HepG2 (cell line): ENCODE measurements at regions not wholly inside any gene's neighbourhood (a gene's known extent, or its start where the extent isn't known, plus 50 kb on each side); places are given as distances from the start of the nearest gene placed in this dataset.

ENCODE experiments used
- CHCHD3 ChIP-seq: sonication (generic); formaldehyde crosslinking; IDR thresholded peaks from 2 replicates; pipeline ENCODE4 v1.8.0; 2022; ENCODE audit warnings: mild to moderate bottlenecking, missing genetic modification reagents, moderate library complexity
- KLF16 ChIP-seq, 2 experiments: sonication (generic) in 1 of 2; formaldehyde crosslinking in 1 of 2; IDR thresholded peaks; 2 replicates each; pipeline versions ENCODE4 v1.6.1 to v1.8.0; 2016 to 2023; ENCODE audit warnings: missing genetic modification reagents in 2 of 2, missing compliant biosample characterization in 1 of 2
- POLR2AphosphoS5 ChIP-seq: IDR thresholded peaks from 2 replicates; pipeline ENCODE4 v1.6.1; 2012; ENCODE audit warnings: low read depth, low read length
- SIN3A ChIP-seq: IDR thresholded peaks from 2 replicates; pipeline ENCODE4 v1.6.1; 2011; ENCODE audit warnings: low read depth, mild to moderate bottlenecking, control low read depth, low read length, borderline replicate concordance
- SMC3 ChIP-seq: IDR thresholded peaks from 2 replicates; pipeline ENCODE4 v1.6.1; 2011; ENCODE audit warnings: low read length, improper control_type of control experiment
- SSRP1 ChIP-seq: IDR thresholded peaks from 2 replicates; pipeline ENCODE4 v1.6.1; 2016; ENCODE audit warnings: control low read depth
- ZFAT ChIP-seq: sonication (generic); formaldehyde crosslinking; conservative IDR thresholded peaks from 2 replicates; pipeline ENCODE4 v1.8.1; 2023; ENCODE audit warnings: missing genetic modification reagents, inconsistent platforms
- ZNF766 ChIP-seq: sonication (generic); formaldehyde crosslinking; IDR thresholded peaks from 2 replicates; pipeline ENCODE4 v1.5.0; 2020; ENCODE audit warnings: missing genetic modification reagents, borderline replicate concordance

DNA sequence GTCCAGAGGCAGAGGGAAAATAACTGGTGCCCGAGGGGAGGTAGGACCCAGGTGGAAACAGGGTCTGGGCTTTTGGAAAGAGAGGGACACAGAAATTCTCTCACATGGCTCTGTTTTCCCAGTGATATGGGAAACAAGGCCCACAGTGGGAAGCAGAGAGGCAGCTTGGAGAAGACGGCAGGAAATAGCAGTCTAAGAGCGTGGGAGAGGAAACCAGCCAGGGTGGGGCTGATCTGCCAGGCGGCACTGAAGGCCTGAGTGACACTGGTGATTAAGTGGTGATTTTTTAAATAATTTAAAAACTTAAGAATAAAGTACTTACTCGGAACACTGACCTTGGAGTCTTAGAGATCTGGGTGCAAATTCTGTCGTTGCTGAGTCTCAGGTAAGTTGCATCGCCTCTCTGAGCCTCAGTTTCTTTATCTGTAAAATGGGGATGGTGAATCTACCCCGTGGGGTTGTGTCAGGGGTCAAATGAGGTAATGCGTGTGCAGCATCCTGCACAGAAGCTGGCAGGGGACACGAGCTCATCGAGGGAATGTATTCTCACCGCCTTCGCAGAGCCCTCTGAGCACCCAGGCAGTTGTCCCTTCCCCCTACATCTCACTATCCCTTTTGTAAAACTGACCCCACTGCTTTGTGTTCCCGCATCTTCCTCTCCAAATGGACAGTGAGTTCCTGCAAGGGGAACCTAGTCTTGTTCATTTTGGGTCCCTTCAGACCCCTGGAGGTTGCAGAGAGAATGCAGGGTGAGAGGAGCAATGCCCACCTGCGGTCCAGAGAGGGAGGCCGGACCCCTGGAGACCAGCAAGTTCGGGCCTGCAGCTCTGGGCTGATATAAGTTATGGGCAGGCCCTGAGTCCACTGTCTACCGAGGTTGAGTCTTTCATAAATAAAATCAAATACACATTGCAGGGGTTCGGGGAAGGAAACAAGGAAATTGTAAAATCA is 228.6 kb upstream of the PMEPA1 start:
- TF ChIP-seq POLR2AphosphoS5 (no peak), SIN3A (no peak), CHCHD3 (CRISPR knock-in tag) (no peak), SSRP1 (CRISPR knock-in tag) (no peak), SMC3 (no peak), ZFAT (CRISPR knock-in tag) (no peak), KLF16 (CRISPR knock-in tag; IDR thresholded peaks at IDR 0.05) (no peak), ZNF766 (no peak)
